Stimulated activated CD8-positive, alpha-beta memory T cell treated with anti-CD3 and anti-CD28 coated beads, Interleukin-15, amount 100 ng/mL, for 1 hour (primary cell): ENCODE measurements at regions not wholly inside any gene's neighbourhood (a gene's known extent, or its start where the extent isn't known, plus 50 kb on each side); places are given as distances from the start of the nearest gene placed in this dataset.
"Not testable (repeated sequence)": the region's sequence is repeated elsewhere in the genome, so short reads cannot be mapped to it uniquely, and the experiment has no call there.

Experiments used
- DNase-seq: peaks from one replicate; pipeline ENCODE4 v3.0.0-alpha.2; 2020; ENCODE audit warnings: low read depth

DNA sequence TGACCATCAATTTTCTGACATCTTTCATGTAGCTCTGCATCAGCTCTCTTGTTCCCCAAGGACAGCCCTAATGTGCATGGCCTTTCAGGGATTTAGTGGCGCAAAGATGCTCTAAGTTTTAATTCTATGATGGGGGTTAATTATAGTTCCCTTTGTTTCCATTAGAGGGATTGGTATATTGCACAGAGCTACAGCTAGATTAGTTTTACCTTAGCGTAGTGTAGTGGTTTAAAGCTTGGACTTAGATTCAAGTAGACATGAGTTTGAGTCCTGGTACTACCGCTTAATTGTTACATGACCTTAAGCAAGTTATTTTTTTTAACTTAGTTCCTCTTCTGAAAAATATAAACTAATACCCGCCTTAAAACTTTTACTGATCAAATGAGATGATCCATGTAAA, 247.8 kb upstream of the KRR1 start:
- no peak for DNase-seq

DNA sequence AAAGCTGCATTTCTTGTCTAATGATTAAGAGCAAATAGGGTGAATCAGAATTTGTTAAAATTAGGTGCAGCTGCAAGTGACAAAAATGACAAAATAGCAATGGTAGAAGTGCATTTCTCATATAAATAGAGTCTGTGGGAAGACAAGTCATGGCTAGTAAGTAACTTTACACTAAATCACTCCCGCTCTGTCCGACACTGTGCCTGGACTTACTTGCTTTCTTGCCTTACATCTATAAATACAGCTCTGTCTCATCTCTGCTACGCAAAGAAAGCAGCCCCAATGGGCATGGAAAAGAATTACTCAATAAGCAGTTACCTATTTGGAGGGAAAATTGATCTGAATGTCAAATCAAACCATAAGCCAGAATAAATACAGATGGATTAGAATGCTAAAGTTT, 245.4 kb upstream of the KRR1 start:
- DNase-seq, result no peak

DNA sequence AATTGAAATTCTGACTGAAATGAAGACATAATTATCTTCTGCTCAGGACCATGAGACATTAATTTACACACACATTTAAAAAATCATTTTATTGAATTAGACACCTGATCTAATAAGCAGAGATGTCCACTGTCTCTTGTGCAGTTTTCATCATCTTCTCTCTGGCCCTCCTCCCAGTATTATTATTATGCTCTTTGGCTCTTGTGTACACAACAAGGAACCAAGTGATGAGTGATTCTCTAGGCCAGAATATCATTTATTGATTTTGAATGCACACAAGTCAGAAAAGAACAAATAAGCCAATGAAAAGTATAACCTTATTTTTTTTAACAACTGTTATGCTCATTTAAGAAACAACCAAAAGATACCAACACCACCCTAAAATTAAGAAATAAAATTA, 244.7 kb upstream of the KRR1 start:
- DNase-seq, result no peak

DNA sequence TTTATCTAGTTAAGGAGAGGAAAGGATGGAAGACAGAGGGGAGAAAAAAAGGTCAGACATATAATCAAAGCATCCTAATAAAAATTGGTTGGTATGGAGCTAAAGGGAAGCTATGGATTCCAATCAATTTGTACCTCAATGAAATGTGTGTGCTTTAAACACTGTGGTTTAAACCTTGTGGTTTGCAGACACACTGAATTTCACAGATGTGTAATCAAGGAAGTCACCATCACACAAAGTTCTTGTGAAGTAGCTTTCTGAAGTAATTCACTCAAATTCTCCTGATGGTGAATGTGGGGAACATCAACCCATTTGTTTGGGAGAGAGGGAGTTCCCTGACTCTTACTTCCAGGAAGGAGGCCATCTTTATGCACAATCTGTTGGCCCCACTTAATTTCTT, 243.3 kb upstream of the KRR1 start:
- no peak for DNase-seq

DNA sequence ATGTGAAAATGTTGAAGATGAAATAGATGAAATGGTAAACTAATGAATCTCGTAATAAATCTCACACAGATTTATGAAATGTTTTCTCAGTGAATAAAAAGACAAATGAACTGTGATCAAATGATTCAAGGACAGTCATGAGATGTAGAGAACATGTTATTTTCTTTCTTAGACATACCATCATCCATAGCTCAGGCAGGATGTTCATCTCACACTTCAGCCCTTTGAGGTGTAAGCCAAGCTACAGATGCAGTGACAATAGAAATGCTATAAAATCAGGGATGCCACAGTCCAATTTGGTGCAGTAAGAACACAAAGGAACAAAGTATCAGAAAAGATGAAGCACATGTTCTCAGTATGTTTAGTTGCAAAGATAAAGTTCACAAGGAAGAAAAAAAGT, 242.7 kb upstream of the KRR1 start:
- no peak for DNase-seq

DNA sequence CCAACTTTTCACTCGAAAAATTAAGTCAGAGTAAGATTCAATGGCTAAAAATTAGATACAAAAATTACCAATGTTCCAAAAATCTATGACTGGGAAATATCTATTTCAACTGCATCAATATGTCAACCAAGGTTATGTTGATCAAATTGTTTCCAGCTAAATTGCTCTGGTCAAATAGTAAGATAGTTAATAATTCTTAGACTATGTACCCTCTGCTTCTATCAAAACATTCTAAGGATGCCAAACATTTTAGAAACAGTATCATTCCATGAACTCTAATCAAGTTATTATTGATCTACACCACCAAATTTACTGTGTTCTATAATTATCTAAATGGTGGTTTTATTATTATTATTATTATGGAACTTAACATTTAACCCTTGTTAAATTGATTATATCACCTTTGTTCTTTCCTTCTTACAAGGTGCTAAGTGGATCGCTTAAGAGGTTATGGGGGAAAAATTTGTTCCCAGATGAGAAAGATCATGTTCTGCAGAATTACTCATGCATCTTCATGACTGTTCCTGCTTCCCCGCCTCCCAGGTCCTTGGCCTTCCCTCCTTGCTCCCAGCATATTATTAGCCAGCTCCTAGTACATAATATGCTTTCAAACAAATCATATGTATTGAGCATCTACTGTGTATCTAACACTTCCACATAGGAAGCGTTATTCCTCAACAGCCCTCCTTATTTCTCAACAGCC, 240.5 kb upstream of the KRR1 start:
- DNase-seq, result no peak

DNA sequence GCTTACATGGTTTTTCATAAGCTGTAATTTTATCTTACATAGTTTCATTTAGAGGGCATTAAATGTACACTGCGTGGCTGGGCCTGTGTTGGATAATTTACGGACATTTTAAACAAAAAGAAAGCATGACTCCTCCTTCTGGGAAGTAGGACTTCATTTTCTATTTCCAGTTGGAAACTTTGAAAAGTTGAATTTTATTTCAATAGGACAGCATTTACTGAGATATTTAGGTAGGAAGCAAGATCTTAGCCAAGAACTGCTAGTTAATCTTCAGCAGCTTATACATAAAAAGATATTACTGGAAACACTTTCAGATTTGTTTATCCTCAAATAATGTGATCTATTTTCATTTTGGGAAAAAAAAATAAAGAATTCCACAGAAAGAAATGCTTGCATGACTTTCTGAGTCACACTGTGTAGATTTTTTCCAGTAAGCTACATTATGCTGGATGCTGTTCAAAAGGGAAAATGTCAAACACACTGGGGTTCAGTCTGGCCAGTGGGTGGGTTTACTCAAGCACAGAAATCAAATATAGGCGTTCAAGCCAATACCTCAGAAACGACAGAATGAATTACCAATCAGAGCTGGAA, 239.4 kb upstream of the KRR1 start:
- DNase-seq, result no peak

DNA sequence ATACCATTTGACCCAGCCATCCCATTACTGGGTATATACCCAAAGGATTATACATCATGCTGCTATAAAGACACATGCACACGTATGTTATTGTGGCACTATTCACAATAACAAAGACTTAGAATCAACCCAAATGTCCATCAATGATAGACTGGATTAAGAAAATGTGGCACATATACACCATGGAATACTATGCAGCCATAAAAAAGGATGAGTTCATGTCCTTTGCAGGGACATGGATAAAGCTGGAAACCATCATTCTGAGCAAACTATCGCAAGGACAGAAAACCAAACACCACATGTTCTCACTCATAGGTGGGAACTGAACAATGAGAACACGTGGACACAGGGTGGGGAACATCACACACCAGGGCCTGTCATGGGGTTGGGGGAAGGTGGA, 237.6 kb upstream of the KRR1 start:
- DNase-seq, result not testable (repeated sequence)

DNA sequence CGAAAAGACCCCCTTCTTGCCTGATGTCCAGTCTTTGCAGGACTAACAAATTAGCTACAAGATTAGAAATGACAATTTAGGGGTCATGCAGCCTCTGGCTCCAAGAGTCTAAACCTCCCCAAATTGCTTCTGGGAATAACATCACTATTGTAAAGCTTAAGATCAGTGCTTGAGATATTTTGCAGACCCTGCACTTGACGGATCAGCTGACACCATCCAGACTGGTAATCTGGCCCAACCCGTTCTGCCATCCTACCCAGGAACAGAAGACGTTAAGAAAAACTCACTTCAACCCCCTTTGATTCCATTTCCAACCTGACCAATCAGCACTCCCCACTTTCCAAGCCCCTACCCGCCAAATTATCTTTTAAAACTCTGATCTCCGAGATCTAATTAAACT, 236.7 kb upstream of the KRR1 start:
- no peak for DNase-seq

DNA sequence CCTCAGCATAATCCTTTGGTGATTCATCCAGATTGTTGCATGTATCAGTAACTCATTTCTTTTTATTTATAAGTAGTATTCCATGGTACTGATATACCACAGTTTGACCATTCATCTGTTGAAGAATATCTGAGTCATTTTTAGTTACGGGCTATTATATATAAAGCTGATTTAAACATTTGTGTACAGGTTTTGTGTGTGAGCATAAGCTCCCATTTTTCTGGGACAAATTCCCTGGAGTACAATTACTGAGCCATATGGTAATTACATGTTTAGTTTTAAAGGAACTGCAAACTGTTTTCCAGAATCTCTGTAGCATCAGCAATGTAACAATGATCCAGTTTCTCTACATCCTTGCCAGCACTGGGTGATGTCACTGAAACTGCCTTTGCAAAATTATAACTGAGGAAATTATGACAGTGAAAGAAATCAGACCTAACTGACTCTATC, 236.2 kb upstream of the KRR1 start:
- no peak for DNase-seq

DNA sequence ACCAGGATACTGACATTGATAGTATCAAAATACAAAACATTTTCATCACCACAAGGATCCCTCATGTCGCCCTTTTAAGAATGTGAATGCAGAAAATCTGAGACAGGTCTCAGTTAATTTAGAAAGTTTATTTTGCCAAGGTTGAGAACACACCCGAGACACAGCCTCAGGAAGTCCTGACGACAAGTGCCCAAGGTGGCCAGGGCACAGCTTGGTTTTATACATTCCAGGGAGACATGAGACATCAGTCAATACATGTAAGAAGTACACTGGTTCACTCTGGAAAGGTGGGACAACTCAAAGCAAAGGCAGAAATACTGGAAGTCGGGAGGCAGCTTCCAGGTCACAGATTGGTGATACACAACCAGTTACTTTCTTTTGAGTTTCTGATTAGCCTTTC, 235.2 kb upstream of the KRR1 start:
- DNase-seq, result no peak

DNA sequence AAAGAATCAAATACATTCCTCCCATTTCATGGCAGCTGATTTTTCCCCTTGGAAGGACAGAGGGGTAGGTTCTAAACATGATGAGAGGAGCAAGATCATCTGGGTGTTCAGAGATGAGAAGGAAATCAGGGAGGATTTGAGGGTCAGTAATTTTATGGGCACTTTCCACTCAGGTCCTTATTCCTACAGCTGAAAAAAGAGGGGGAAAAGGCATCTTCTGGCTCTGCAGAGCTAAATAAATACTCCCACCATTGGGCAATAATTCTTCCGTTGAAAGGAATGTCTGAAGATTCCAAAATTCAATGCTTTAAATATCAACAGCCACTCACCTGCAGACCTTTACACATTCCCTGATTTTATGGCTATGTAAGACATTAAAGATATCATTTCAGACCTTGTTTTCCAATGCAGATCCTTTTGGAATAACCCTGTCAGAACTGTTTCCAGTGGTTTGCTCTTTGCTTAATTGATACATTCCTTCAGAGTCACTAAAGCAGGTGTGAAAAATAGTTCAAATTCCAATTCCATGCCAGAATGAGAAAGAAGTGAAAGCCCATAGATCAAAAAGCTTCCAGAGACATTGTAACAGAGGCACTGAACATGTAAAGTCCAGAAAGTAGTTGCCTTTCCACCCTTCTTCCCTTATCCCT, 233.3 kb upstream of the KRR1 start:
- DNase-seq, result no peak

DNA sequence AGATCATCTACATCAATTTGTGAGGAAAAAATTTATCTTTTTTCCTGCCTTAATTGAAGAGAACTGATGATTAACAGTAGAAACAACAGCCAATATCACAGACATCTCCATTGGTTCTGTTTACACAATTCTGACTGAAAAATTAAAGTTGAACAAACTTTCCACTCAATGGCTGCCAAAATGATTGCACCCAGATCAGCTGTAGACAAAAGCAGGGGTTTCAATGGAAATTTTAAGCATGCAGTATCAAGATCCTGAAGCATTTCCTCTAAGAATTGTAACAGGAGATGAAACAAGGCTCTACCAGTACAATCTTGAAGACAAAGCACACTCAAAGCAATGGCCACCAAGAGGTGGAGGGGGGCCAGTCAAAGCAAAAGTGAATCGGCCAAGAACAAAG, 231.6 kb upstream of the KRR1 start:
- DNase-seq, result no peak

DNA sequence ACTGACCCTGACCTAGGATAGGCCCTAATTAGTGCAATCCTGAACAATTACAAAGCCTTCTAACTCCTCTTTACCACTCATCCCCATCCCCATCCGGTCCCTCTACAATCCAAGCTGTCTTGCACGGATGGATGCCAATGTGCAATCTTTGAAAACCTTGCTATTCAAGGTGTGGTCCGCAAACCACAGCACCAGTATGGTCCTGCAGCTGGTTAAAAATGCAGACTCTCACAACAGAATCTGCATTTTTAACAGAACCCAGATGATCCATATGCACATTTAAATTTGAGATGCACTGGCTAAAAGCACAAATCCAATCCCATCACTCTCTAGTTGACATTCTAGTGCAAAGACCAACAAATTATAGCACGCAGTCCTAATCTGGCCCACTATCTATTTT, 230.6 kb upstream of the KRR1 start:
- no peak for DNase-seq

DNA sequence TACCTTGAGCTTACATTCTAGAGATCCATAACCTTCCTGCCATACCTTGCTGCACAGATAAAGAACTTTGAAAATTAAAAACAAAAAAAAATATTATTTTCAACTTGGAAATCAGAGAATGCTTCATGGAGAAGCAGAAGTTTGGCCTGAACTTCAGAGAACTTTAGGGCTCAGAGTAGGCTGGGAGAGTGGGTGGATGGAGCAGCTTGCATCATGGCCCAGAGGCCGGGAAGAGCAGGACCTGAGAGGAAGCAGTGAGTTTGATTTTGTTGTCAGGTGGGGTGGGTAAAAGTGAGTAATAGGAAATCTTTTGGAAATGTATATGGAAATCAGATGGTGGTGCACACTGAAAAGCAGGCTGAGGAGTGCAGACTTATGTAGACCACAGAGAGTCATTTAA, 228.5 kb upstream of the KRR1 start:
- DNase-seq, result no peak

DNA sequence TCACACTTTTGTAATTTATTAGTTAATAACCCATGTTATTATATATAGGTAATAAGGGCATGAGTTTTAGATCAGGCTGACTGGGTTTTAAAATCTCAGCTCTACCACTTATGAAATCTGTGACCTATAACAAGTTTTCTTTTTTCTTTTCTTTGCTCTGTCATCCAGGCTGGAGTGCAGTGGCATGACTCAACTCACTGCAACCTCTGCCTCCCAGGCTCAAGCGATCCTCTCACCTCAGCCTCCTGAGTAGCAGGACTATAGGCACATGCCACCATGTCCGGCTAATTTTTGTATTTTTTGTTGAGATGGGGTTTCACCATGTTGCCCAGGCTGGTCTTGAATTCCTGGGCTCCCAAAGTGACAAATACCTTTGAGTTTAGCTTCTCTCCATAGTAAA, 227.7 kb upstream of the KRR1 start:
- not testable (repeated sequence) for DNase-seq

DNA sequence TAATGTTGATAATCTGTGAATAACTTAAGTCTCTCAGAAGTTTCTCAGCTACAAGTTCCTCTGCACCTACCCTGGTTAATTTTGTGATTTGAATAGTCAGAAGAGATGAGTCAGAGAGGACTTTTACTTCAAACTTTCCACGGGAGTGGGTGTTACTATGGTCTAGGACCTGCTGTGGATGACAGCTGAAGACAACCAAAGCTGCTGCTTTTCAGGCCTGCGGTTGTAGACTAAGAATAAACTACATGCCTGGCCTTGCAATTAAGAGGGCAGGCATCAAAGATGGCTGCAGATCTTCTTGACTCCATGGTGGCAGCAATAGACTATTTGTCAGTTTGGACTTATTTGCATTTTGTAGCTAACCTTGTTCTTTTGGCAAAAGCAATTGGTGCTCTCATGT, 227.1 kb upstream of the KRR1 start:
- no peak for DNase-seq

DNA sequence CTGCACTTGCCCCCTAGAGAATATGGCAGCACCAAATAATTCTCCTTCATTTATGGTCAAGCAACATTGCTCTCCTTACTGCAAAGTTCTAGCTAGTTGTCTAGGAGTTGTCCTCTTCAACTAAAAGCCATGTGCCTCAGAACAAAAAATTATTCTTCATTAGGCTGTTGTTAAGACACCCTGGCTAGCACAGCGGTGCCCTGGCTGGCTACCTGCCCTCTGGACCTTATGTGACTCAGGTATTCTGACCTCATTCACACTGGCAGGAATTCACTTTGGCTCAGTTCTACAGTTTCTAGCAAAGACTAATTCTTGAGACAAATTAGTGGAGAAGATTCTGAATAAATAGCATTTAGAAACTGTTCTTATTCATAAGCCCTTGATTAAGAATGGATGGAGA, 224.4 kb upstream of the KRR1 start:
- DNase-seq, result no peak

DNA sequence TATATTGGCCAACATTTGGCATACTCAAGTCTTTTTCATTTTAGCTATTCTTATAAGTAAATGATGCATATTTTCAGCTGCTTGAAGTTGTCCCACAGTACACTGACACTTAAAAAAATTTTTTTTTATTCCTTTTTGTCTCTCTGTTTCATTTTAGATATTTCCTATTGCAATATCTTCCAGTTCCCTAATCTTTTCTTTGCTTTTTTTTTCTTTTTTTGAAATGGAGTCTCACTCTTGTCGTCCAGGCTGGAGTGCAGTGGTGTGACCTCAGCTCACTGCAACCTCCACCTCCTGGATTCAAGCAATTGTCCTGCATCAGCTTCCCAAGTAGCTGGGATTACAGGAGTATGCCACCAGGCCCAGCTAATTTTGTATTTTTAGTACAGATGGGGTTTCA, 217.4 kb upstream of the KRR1 start:
- no peak for DNase-seq

DNA sequence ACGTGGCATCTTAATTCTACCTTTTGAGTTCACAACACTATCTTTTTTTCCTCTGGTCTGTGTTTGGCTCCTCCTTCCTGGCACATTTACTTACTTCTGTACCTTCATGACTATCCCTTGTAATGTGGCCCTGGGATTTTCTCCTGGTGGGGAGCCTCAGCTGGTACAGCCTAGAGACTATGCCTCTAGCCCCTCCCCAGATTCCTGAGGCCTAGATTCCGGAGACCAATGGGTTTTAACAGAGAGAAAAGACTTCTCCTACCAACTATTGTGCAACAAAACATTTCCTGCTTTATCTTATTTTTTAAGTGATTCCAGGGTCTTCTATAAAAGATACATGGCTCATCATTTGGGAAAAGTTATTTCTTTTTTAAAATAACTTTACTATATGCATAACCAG, 216.2 kb upstream of the KRR1 start:
- DNase-seq, result no peak

DNA sequence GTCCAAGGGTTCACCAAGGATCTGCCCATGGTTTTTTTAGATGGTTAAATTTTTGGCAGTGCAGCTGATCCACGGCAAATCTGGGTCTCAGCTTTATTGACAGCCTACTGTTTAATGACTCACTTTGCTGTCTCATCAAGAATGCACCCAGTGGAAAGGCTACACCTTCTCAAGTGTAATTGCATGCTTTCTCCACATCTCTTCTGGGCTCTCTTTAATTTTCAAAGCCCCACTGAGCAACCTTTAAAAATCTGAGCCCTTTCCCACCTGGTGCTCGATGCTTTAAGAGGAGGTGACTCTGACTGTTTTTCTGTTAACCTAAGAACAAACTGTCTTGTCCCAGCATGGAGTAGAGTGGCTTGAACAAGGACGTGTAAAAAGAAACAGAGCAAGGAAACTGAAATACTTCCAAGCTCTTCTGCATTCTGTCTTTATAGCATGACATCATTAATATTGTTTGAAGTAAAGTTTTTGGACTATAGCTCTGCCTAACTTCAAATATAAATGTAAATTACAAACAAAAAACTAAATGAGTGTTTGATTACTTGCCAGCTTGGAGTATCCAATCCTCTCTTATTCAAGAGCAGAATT, 214.2 kb upstream of the KRR1 start:
- DNase-seq, result no peak

DNA sequence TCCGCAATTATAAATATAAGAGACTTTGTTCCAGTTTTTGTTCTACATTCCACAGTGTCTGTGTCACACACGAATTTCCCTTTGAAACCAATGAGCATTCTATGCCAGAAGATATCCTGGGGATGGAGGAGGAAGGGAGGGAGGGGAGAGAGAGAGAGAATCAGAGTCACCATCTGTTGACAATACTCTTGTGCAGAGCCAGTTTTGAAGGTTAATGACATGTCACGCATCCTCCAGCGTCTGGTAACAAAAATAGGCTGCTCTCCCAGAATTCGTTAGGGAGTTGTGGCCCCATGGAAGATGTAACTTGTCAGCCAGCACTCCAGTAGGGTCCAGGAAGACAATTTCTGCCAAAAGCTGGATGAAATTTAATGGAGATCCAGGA, 213.5 kb upstream of the KRR1 start:
- no peak for DNase-seq

DNA sequence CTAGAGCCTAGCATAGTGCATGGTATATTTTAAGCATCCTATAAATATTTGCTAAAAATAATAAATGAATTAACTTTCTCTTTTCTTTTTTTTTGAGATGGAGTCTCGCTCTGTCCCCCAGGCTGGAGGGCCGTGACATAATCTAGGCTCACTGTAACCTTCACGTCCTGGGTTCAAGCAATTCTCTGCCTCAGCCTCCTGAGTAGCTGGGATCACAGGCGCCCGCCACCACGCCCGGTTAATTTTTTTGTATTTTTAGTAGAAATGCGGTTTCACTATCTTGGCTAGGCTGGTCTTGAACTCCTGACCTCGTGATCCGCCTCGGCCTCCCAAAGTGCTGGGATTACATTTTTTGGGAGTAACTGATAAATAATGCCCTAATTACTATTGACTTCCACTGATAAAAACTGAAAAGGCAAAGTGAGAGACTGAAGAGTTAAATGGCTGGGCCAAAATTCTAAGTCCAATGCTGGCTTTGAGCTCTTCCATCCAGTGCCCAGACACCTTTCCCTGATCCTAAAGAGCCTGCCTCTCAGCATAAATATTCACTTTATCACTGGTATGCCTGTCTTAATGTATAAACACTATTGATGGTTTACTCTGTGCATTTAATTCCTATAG, 213.0 kb upstream of the KRR1 start:
- no peak for DNase-seq
